ENCODE measurements at regions not wholly inside any gene's neighbourhood (a gene's known extent, or its start where the extent isn't known, plus 50 kb on each side); places are given as distances from the start of the nearest gene placed in this dataset.
A peak's percentile ranks its signal among the peaks of the same experiment; 100 is the strongest.

GRCh38 chr11:45341372-45341771 lies 55.2 kb upstream of the SYT13 start:
- no peak for DNase-seq

- DNase-seq = peak; percentile 93
Observed at GRCh38 chr11:45339729-45340519, 53.8 kb upstream of the SYT13 start.

- DNase-seq = no peak
Observed at GRCh38 chr11:45337583-45338360, 51.6 kb upstream of the SYT13 start.

- no peak for DNase-seq
Observed at GRCh38 chr11:45336136-45336535, 50.0 kb upstream of the SYT13 start.

Measured in stimulated activated CD4-positive, alpha-beta T cell treated with anti-CD3 and anti-CD28 coated beads, Interleukin-12 subunit alpha, Interleukin-12 subunit beta, amount 100 ng/mL, for 4 hours (primary cell).